Keratinocyte (primary cell): ENCODE measurements at regions not wholly inside any gene's neighbourhood (a gene's known extent, or its start where the extent isn't known, plus 50 kb on each side); places are given as distances from the start of the nearest gene placed in this dataset.

ENCODE experiments used
- CTCF ChIP-seq, 3 experiments: IDR thresholded peaks in 1 of 3; conservative IDR thresholded peaks in 1 of 3; optimal IDR thresholded peaks in 1 of 3; 2 replicates in 2 of 3; 3 replicates in 1 of 3; pipeline versions ENCODE3 to v1.5.1; 2011; ENCODE audit warnings: low read length in 3 of 3, mild to moderate bottlenecking in 3 of 3, moderate library complexity in 2 of 3, control low read depth in 1 of 3, inconsistent platforms in 1 of 3; ENCODE audit not compliant: insufficient read depth in 2 of 3; ENCODE audit errors: extremely low read depth in 1 of 3
- EZH2 ChIP-seq: IDR thresholded peaks from one replicate; pipeline ENCODE4 v1.6.1; 2012; ENCODE audit warnings: inconsistent platforms, mild to moderate bottlenecking, low read length, moderate library complexity

DNA sequence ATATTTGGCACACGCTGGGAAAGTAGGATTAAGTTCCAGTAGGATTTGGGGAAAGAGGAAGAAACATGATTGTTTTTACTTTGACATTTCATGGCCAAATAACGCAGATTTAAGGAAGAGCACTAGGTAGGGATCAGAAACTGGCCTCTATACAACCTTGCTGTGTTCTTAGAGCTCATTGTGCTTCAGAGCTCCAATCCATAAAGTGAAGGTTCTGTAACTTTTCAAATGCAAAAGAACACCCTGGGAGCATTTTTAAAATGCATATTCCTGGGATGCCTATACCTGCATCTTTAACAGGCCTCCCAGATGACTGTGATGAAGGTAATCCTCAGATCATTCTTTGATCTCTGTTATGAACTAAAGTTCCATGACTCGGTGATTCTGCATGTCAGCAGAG, 77.1 kb downstream of the YIPF5 start:
- TF ChIP-seq CTCF (optimal IDR thresholded peaks at IDR 0.05 in 1 of 3, IDR thresholded peaks at IDR 0.05 in 1 of 3, conservative IDR thresholded peaks at IDR 0.05 in 1 of 3; ENCODE audit: extremely low read depth in 1 of 3, insufficient read depth in 2 of 3, low read length in 3 of 3) (no peak), EZH2 (no peak)
